ENCODE measurements at regions not wholly inside any gene's neighbourhood (a gene's known extent, or its start where the extent isn't known, plus 50 kb on each side); places are given as distances from the start of the nearest gene placed in this dataset.
"Not testable (repeated sequence)": the region's sequence is repeated elsewhere in the genome, so short reads cannot be mapped to it uniquely, and the experiment has no call there.

- TF ChIP-seq POLR2A, CTCF (IDR thresholded peaks at IDR 0.05): not testable (repeated sequence)
Measured at GRCh38 chr7:8347395-8347794, 85.4 kb upstream of the ICA1 start.

All from Peyer's patch (tissue), 4 donors.